ENCODE measurements at regions not wholly inside any gene's neighbourhood (a gene's known extent, or its start where the extent isn't known, plus 50 kb on each side); places are given as distances from the start of the nearest gene placed in this dataset.

GRCh38 chr10:128218161-128218560 is 91.9 kb upstream of the MKI67 start:
- intact Hi-C loops (cut with DNase I; ENCODE audit: low total_unique reads): no loop called here
- no peak for DNase-seq (ENCODE audit: low spot score in 2 of 2)

GRCh38 chr10:128219295-128219694 is 93.1 kb upstream of the MKI67 start:
- TF ChIP-seq CTCF (IDR thresholded peaks at IDR 0.05) (no peak), POLR2A (IDR thresholded peaks at IDR 0.05) (no peak)
- no peak for DNase-seq (ENCODE audit: low spot score in 2 of 2)
- WGBS, 2 donors: 87 to 89% methylated on average over 1 of the region's 1 CpG
- no peak overlapping the region for H3K4me3 ChIP-seq (ENCODE audit: low read depth, poor library complexity, severe bottlenecking)
- intact Hi-C loops (cut with DNase I; ENCODE audit: low total_unique reads): no loop called here

More at GRCh38 chr10:128218161-128218560, 91.9 kb upstream of the MKI67 start:
- no peak overlapping the region for H3K4me3 ChIP-seq (ENCODE audit: low read depth, poor library complexity, severe bottlenecking)
- 59 to 72% methylated on average over 4 of the region's 4 CpGs for WGBS, 2 donors
- TF ChIP-seq CTCF (IDR thresholded peaks at IDR 0.05) (no peak), POLR2A (IDR thresholded peaks at IDR 0.05) (no peak)

GRCh38 chr10:128220021-128220420 is 93.8 kb upstream of the MKI67 start:
- H3K4me3 ChIP-seq (ENCODE audit: low read depth, poor library complexity, severe bottlenecking): no peak overlapping the region
- 94 to 96% methylated on average over 5 of the region's 5 CpGs for WGBS, 2 donors
- no peak for DNase-seq (ENCODE audit: low spot score in 2 of 2)
- intact Hi-C loops (cut with DNase I; ENCODE audit: low total_unique reads): no loop called here
- TF ChIP-seq POLR2A (IDR thresholded peaks at IDR 0.05): no peak
- no peak for TF ChIP-seq CTCF (IDR thresholded peaks at IDR 0.05)

DNA sequence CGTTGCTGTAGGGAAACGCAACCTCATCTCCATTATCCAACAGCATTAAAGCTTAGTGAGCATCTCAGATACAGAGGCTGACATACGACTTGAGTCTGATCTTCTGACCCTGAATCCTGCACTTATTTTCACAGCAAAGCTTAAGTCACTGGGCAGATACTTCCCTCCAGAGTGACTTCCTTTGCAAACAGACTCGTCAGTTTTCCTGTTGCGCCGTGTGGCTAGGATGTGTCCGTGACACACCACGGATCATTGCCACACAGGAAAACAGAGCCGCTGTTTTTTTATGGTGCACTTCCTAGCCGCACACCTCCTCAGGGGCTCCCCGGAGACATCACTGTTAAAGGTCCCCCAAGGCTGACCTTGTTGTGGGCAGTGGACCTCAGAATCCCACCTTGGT is 94.9 kb upstream of the MKI67 start:
- TF ChIP-seq CTCF (IDR thresholded peaks at IDR 0.05) (no peak), POLR2A (IDR thresholded peaks at IDR 0.05) (no peak)
- WGBS, 2 donors: 62 to 63% methylated on average over 11 of the region's 11 CpGs
- H3K4me3 ChIP-seq (ENCODE audit: low read depth, poor library complexity, severe bottlenecking): no peak overlapping the region
- intact Hi-C loops (cut with DNase I; ENCODE audit: low total_unique reads): no loop called here
- no peak for DNase-seq (ENCODE audit: low spot score in 2 of 2)

DNA sequence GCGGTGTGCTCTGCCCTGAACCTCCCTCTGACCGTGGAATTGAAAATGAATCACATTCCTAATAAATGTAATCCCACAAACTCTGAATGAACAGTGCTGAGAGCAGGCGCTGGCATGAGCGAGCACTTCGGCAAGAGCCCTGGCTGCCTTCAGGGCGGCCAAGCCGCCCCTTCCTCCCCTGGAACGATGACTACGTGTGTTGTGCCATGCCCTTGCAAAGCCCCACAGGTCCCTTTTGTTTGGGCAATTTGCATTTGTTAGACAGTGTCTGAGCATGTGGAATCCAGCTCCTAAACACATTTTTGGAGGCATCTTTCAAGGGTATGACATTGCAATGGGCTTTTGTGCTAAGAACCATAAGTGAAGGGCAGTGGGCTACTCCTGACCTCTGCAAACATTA is 95.6 kb upstream of the MKI67 start:
- H3K4me3 ChIP-seq (ENCODE audit: low read depth, poor library complexity, severe bottlenecking): no peak overlapping the region
- no peak for TF ChIP-seq CTCF (IDR thresholded peaks at IDR 0.05)
- TF ChIP-seq POLR2A (IDR thresholded peaks at IDR 0.05): no peak
- intact Hi-C loops (cut with DNase I; ENCODE audit: low total_unique reads): no loop called here
- 33 to 35% methylated on average over 9 of the region's 9 CpGs for WGBS, 2 donors
- DNase-seq (ENCODE audit: low spot score in 2 of 2): no peak

DNA sequence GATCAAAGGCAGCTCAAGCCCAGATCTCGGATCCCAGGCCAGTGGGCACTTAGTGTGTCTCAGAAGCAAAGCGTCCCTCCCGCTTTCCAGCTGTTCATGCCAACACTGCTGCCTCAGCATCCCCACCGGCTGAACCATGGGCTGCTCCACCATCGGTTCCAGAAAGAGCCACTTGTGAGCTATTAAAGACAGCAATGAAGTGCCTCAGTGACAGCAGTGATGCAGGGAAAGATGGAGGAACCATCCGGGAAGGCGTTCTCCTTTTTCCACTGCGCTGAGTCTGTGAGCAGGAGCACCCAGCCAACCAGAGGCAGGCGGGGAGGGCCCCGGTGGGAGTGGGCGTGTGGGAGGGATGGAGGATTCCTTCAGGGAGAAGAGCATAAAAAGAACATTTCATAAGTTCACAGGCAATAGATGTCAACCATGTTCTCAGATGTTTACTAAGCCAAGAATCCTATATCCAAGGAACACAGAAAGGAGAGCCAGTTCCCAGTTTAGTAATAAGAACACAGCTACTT is 96.2 kb upstream of the MKI67 start:
- no peak overlapping the region for H3K4me3 ChIP-seq (ENCODE audit: low read depth, poor library complexity, severe bottlenecking)
- intact Hi-C loops (cut with DNase I; ENCODE audit: low total_unique reads): no loop called here
- 73 to 76% methylated on average over 11 of the region's 11 CpGs for WGBS, 2 donors
- TF ChIP-seq POLR2A (IDR thresholded peaks at IDR 0.05) (no peak), CTCF (IDR thresholded peaks at IDR 0.05) (no peak)
- no peak for DNase-seq (ENCODE audit: low spot score in 2 of 2)

All from lower leg skin (tissue), 4 donors.